CD14-positive monocyte (primary cell): ENCODE measurements at regions not wholly inside any gene's neighbourhood (a gene's known extent, or its start where the extent isn't known, plus 50 kb on each side); places are given as distances from the start of the nearest gene placed in this dataset.
A peak's percentile ranks its signal among the peaks of the same experiment; 100 is the strongest.

Experiments used
- DNase-seq, 3 donors: peaks; one replicate each; pipeline ENCODE4 v3.0.0-alpha.2; 2011 to 2022
- H2AFZ ChIP-seq: 2 replicates; pipeline ENCODE4 v1.6.0; 2012; ENCODE audit warnings: mild to moderate bottlenecking, low read depth, low read length, inconsistent platforms; ENCODE audit not compliant: insufficient read depth, poor library complexity, severe bottlenecking
- H3K27ac ChIP-seq, 2 donors: 1 replicate in 1 of 2; 2 replicates in 1 of 2; pipeline ENCODE4 v1.5.1; 2012 to 2013; ENCODE audit warnings: low read length in 2 of 2, control low read depth in 1 of 2, inconsistent platforms in 1 of 2, low read depth in 1 of 2, mild to moderate bottlenecking in 1 of 2
- H3K27me3 ChIP-seq, 2 donors: one replicate each; pipeline versions ENCODE4 v1.6.0 to v1.6.1; 2011 to 2013; ENCODE audit warnings: low read length in 2 of 2; ENCODE audit not compliant: control insufficient read depth in 2 of 2, insufficient read depth in 2 of 2
- H3K36me3 ChIP-seq, 2 donors: replicated peaks in 1 of 2; 1 replicate in 1 of 2; 2 replicates in 1 of 2; pipeline versions ENCODE4 v1.5.1 to v1.6.1; 2012 to 2013; ENCODE audit warnings: low read length in 2 of 2, control low read depth in 1 of 2, inconsistent platforms in 1 of 2, mild to moderate bottlenecking in 1 of 2; ENCODE audit not compliant: insufficient read depth in 2 of 2, control insufficient read depth in 1 of 2
- H3K4me1 ChIP-seq, 2 donors: 1 replicate in 1 of 2; 2 replicates in 1 of 2; pipeline versions ENCODE4 v1.5.1 to v1.6.1; 2012 to 2013; ENCODE audit warnings: low read length in 2 of 2, control low read depth in 1 of 2, inconsistent platforms in 1 of 2, mild to moderate bottlenecking in 1 of 2, moderate library complexity in 1 of 2; ENCODE audit not compliant: insufficient read depth in 2 of 2, control insufficient read depth in 1 of 2
- H3K4me2 ChIP-seq: replicated peaks from 2 replicates; pipeline ENCODE3; 2012; ENCODE audit warnings: low read length, moderate library complexity, mild to moderate bottlenecking; ENCODE audit not compliant: poor library complexity, severe bottlenecking; ENCODE audit errors: extremely low read depth
- H3K4me3 ChIP-seq, 3 experiments: fragments of 200-600 bp in 1 of 3; sonication (generic) in 1 of 3; replicated peaks in 1 of 3; 1 replicate in 2 of 3; 2 replicates in 1 of 3; pipeline ENCODE4 v1.5.1; 2011 to 2013; ENCODE audit warnings: low read length in 3 of 3, mild to moderate bottlenecking in 3 of 3, control low read depth in 2 of 3, low read depth in 2 of 3, inconsistent platforms in 1 of 3, moderate library complexity in 1 of 3
- H3K79me2 ChIP-seq: 2 replicates; pipeline ENCODE4 v1.6.0; 2012; ENCODE audit warnings: mild to moderate bottlenecking, control low read depth, inconsistent platforms, low read length, moderate library complexity; ENCODE audit not compliant: insufficient read depth
- H3K9ac ChIP-seq: 2 replicates; pipeline ENCODE4 v1.6.0; 2017; ENCODE audit warnings: low read length, mild to moderate bottlenecking; ENCODE audit not compliant: insufficient read depth, poor library complexity, severe bottlenecking
- H3K9me3 ChIP-seq, 2 donors: replicated peaks in 1 of 2; 1 replicate in 1 of 2; 2 replicates in 1 of 2; pipeline versions ENCODE4 v1.5.1 to v1.6.1; 2012 to 2013; ENCODE audit warnings: low read length in 2 of 2, control low read depth in 1 of 2; ENCODE audit not compliant: control insufficient read depth in 1 of 2, insufficient read depth in 1 of 2
- H4K20me1 ChIP-seq: 2 replicates; pipeline ENCODE4 v1.6.0; 2012; ENCODE audit warnings: mild to moderate bottlenecking, low read length, control low read depth, moderate library complexity; ENCODE audit not compliant: insufficient read depth
- H3K27ac Mint-ChIP-seq, 7 donors: one replicate each; pipeline ENCODE4 v1.8.0; 2020; ENCODE audit warnings: mild to moderate bottlenecking in 7 of 7, mixed read lengths in 7 of 7, moderate library complexity in 6 of 7, inconsistent platforms in 2 of 7
- H3K27me3 Mint-ChIP-seq, 3 donors: one replicate each; pipeline ENCODE4 v1.8.0; 2021 to 2022; ENCODE audit warnings: low read depth in 3 of 3, mild to moderate bottlenecking in 3 of 3, mixed read lengths in 3 of 3, moderate library complexity in 3 of 3, inconsistent platforms in 1 of 3
- H3K36me3 Mint-ChIP-seq, 2 donors: one replicate each; pipeline ENCODE4 v1.8.0; 2020; ENCODE audit warnings: mixed read lengths in 2 of 2, inconsistent platforms in 1 of 2, mild to moderate bottlenecking in 1 of 2
- H3K4me1 Mint-ChIP-seq: one replicate; pipeline ENCODE4 v1.8.0; 2020; ENCODE audit warnings: mild to moderate bottlenecking, mixed read lengths
- H3K4me3 Mint-ChIP-seq, 2 donors: one replicate each; pipeline ENCODE4 v1.8.0; 2020; ENCODE audit warnings: mild to moderate bottlenecking in 2 of 2, mixed read lengths in 2 of 2, moderate library complexity in 1 of 2
- H3K9me3 Mint-ChIP-seq, 7 donors: one replicate each; pipeline ENCODE4 v1.8.0; 2020 to 2022; ENCODE audit warnings: mixed read lengths in 7 of 7, mild to moderate bottlenecking in 6 of 7, moderate library complexity in 6 of 7, inconsistent platforms in 2 of 7
- WGBS: methylation state at CpG from one replicate; pipeline ENCODE4 v1.1.5; 2013; ENCODE audit warnings: missing lambda C conversion rate; ENCODE audit not compliant: insufficient coverage; 5-methylcytosine and 5-hydroxymethylcytosine counted together
- intact Hi-C, 2 donors: fragments of 100-400 bp; cut with micrococcal nuclease; formaldehyde crosslinking; loops; one replicate each; pipeline versions ENCODE4 v1.15.0 to v1.15.1; 2023
- TF ChIP-seq, protein P1 (sequence below): fragments of 200-600 bp; IDR thresholded peaks from one replicate; pipeline ENCODE4 v1.8.0; 2022; ENCODE audit warnings: antibody characterized with exemption, mild to moderate bottlenecking

DNA sequence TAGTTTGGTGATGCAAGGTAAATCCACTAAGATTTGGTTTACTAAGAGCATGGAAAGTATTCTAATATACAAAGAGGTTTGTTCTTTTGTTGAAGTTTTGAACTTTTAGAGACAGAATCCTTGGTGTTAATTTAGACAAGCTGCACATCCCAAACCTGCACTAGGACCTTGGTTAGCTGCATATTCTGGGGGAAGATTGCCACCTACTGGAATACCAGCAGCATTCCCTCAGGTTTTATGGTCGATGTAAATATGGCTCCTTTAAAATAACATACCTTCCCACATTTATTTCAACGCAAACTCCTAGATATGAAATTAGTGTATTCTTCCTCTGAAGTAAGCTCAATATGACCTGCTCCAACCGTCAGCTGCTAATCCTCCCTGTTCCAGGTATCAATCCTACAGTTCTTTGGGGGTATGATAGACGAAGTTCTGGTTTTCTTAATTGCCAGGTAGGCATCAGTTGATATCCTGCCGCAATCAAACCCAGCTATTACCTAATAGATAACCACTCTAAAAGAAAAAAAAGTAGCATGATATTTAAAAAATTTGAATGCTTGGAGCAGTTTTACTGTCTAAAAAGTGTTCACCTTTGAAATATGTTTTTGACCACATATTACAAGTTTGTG, 624.1 kb downstream of the ISL1 start:
- H3K9ac ChIP-seq: no peak overlapping the region

DNA sequence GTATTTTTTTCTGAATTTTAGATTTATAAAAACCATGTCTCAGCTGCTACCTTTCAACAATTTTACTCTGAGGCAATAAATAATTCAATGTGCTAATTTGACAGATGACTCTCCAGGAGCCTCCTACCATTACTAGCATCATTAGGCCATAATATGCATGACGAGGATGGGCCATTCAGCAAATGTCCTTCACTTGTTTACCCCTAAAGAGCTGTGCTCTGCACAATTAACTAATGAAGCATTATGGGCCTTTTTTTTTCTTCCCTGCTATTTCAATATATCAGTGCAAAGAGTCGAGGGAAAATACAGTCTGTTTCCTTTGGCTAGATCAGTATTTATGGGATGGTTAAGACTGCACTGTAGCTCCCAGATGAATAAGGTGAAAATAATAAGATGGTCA, 627.2 kb downstream of the ISL1 start:
- Histone ChIP-seq H4K20me1 (no peaks in the 10 kb centered on the region), H3K9ac (no peak overlapping the region), H3K27me3 (no peaks in the 10 kb centered on the region), H3K27ac (no peak overlapping the region), H3K4me3 (no peak overlapping the region), H3K4me2 (no peak overlapping the region), H3K79me2 (no peaks in the 10 kb centered on the region), H3K9me3 (no peaks in the 10 kb centered on the region), H3K36me3 (no peaks in the 10 kb centered on the region), H3K4me1 (no peaks in the 10 kb centered on the region), H2AFZ (no peak overlapping the region)
- no peaks in the 10 kb centered on the region for H3K9me3 Mint-ChIP-seq
- peaks cover 0 to 1% (median 0%) of the 10 kb centered on the region in 3 donors for H3K27me3 Mint-ChIP-seq
- H3K27ac Mint-ChIP-seq: no peak overlapping the region
- intact Hi-C loops: no loop called here
- WGBS: no CpG with 5 or more reads among the region's 2 CpGs
- no peaks in the 10 kb centered on the region for H3K4me1 Mint-ChIP-seq
- TF ChIP-seq, protein P1, sequence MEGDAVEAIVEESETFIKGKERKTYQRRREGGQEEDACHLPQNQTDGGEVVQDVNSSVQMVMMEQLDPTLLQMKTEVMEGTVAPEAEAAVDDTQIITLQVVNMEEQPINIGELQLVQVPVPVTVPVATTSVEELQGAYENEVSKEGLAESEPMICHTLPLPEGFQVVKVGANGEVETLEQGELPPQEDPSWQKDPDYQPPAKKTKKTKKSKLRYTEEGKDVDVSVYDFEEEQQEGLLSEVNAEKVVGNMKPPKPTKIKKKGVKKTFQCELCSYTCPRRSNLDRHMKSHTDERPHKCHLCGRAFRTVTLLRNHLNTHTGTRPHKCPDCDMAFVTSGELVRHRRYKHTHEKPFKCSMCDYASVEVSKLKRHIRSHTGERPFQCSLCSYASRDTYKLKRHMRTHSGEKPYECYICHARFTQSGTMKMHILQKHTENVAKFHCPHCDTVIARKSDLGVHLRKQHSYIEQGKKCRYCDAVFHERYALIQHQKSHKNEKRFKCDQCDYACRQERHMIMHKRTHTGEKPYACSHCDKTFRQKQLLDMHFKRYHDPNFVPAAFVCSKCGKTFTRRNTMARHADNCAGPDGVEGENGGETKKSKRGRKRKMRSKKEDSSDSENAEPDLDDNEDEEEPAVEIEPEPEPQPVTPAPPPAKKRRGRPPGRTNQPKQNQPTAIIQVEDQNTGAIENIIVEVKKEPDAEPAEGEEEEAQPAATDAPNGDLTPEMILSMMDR: no peak
- H3K4me3 Mint-ChIP-seq: no peak overlapping the region
- no peak for DNase-seq
- no peaks in the 10 kb centered on the region for H3K36me3 Mint-ChIP-seq

More for the DNA sequence above, 624.1 kb downstream of the ISL1 start:
- no CpG with 5 or more reads among the region's 5 CpGs for WGBS
- Mint-ChIP-seq H3K9me3 (no peaks in the 10 kb centered on the region), H3K4me1 (no peaks in the 10 kb centered on the region), H3K27me3 (peaks cover 0 to 1% (median 0%) of the 10 kb centered on the region in 3 donors), H3K27ac (no peak overlapping the region), H3K4me3 (no peak overlapping the region), H3K36me3 (no peaks in the 10 kb centered on the region)
- Histone ChIP-seq H4K20me1 (no peaks in the 10 kb centered on the region), H2AFZ (no peak overlapping the region), H3K9me3 (no peaks in the 10 kb centered on the region), H3K4me1 (no peaks in the 10 kb centered on the region), H3K27ac (no peak overlapping the region), H3K4me3 (no peak overlapping the region), H3K27me3 (no peaks in the 10 kb centered on the region), H3K4me2 (no peak overlapping the region), H3K36me3 (no peaks in the 10 kb centered on the region), H3K79me2 (no peaks in the 10 kb centered on the region)
- DNase-seq: no peak
- intact Hi-C loops: no loop called here
- TF ChIP-seq, protein P1: peak; percentile 11
